GM12865 (cell line): ENCODE measurements at regions not wholly inside any gene's neighbourhood (a gene's known extent, or its start where the extent isn't known, plus 50 kb on each side); places are given as distances from the start of the nearest gene placed in this dataset.

Experiments used
- DNase-seq: peaks from one replicate; pipeline ENCODE4 v3.0.0; 2010; ENCODE audit warnings: low read depth
- H3K4me3 ChIP-seq: 2 replicates; pipeline ENCODE4 v1.5.1; 2011; ENCODE audit warnings: mild to moderate bottlenecking, low read depth, low read length, control low read depth
- CTCF ChIP-seq: IDR thresholded peaks from 2 replicates; pipeline ENCODE4 v1.5.1; 2011; ENCODE audit warnings: low read length, control low read depth, low read depth, inconsistent platforms; ENCODE audit not compliant: insufficient read depth; ENCODE audit errors: missing control alignments

- TF ChIP-seq CTCF: no peak
- DNase-seq: no peak
- H3K4me3 ChIP-seq: no peak overlapping the region
Measured at GRCh38 chr11:27277843-27278242, 85.2 kb downstream of the CCDC34 start.

- no peak overlapping the region for H3K4me3 ChIP-seq
- no peak for TF ChIP-seq CTCF
- DNase-seq: no peak
Measured at GRCh38 chr11:27276141-27276540, 86.9 kb downstream of the CCDC34 start.

- DNase-seq: no peak
- H3K4me3 ChIP-seq: no peak overlapping the region
- TF ChIP-seq CTCF: no peak
Measured at GRCh38 chr11:27274854-27275395, 88.1 kb downstream of the CCDC34 start.

- DNase-seq: no peak
- no peak overlapping the region for H3K4me3 ChIP-seq
- no peak for TF ChIP-seq CTCF
Measured at GRCh38 chr11:27266125-27266524, 96.9 kb downstream of the CCDC34 start.

GRCh38 chr11:27263986-27264385 lies 99.0 kb downstream of the CCDC34 start:
- no peak for DNase-seq
- no peak for TF ChIP-seq CTCF
- no peak overlapping the region for H3K4me3 ChIP-seq

- no peak overlapping the region for H3K4me3 ChIP-seq
- no peak for TF ChIP-seq CTCF
- no peak for DNase-seq
Measured at GRCh38 chr11:27263046-27263445, 100.0 kb downstream of the CCDC34 start.

- DNase-seq: no peak
- TF ChIP-seq CTCF: no peak
- H3K4me3 ChIP-seq: no peak overlapping the region
Measured at GRCh38 chr11:27255447-27255828, 107.6 kb downstream of the CCDC34 start.
